ENCODE measurements at regions not wholly inside any gene's neighbourhood (a gene's known extent, or its start where the extent isn't known, plus 50 kb on each side); places are given as distances from the start of the nearest gene placed in this dataset.

- TF ChIP-seq CTCF (IDR thresholded peaks at IDR 0.05) (no peak), POLR2A (IDR thresholded peaks at IDR 0.05) (no peak), POLR2AphosphoS5 (IDR thresholded peaks at IDR 0.05) (no peak), EP300 (IDR thresholded peaks at IDR 0.05) (no peak)
Measured at GRCh38 chr20:18995455-18995854, 181.9 kb downstream of the SCP2D1 start.
